Endodermal cell (in vitro differentiated cells): ENCODE measurements at regions not wholly inside any gene's neighbourhood (a gene's known extent, or its start where the extent isn't known, plus 50 kb on each side); places are given as distances from the start of the nearest gene placed in this dataset.

Experiments used
- DNase-seq: peaks from one replicate; pipeline ENCODE4 v3.0.0-alpha.2; 2017
- H3K27ac ChIP-seq: 2 replicates; pipeline ENCODE4 v1.5.1; 2013; ENCODE audit warnings: mild to moderate bottlenecking, low read depth, low read length, moderate library complexity
- H3K27me3 ChIP-seq: 2 replicates; pipeline ENCODE4 v1.6.1; 2013; ENCODE audit warnings: mild to moderate bottlenecking, low read length, moderate library complexity; ENCODE audit not compliant: insufficient read depth, control insufficient read depth, poor library complexity, severe bottlenecking
- H3K36me3 ChIP-seq: 2 replicates; pipeline ENCODE4 v1.7.0; 2013; ENCODE audit warnings: mild to moderate bottlenecking, low read length, moderate library complexity; ENCODE audit not compliant: control insufficient read depth, insufficient read depth
- H3K4me1 ChIP-seq: one replicate; pipeline ENCODE4 v1.7.0; 2013; ENCODE audit warnings: low read length; ENCODE audit not compliant: control insufficient read depth, insufficient read depth
- H3K4me3 ChIP-seq: 2 replicates; pipeline ENCODE4 v1.5.1; 2013; ENCODE audit warnings: mild to moderate bottlenecking, low read length, moderate library complexity
- H3K9ac ChIP-seq: 2 replicates; pipeline ENCODE4 v1.6.1; 2013; ENCODE audit warnings: mild to moderate bottlenecking, low read length, moderate library complexity; ENCODE audit not compliant: poor library complexity, severe bottlenecking; ENCODE audit errors: extremely low read depth
- H3K9me3 ChIP-seq: 2 replicates; pipeline ENCODE4 v1.6.1; 2013; ENCODE audit warnings: mild to moderate bottlenecking, low read length, moderate library complexity; ENCODE audit not compliant: control insufficient read depth
- H3K27ac Mint-ChIP-seq: 2 replicates; pipeline ENCODE4 v1.8.0; 2020; ENCODE audit warnings: mixed read lengths
- H3K27me3 Mint-ChIP-seq: 2 replicates; pipeline ENCODE4 v1.8.0; 2021; ENCODE audit warnings: mild to moderate bottlenecking, mixed read lengths; ENCODE audit not compliant: insufficient read depth
- H3K36me3 Mint-ChIP-seq: 2 replicates; pipeline ENCODE4 v1.8.0; 2020; ENCODE audit warnings: low read depth, mixed read lengths
- H3K4me1 Mint-ChIP-seq: 2 replicates; pipeline ENCODE4 v1.8.0; 2020; ENCODE audit warnings: mixed read lengths
- H3K4me3 Mint-ChIP-seq: 2 replicates; pipeline ENCODE4 v1.8.0; 2020; ENCODE audit warnings: mild to moderate bottlenecking, moderate library complexity, mixed read lengths
- H3K9me3 Mint-ChIP-seq: 2 replicates; pipeline ENCODE4 v1.8.0; 2020; ENCODE audit warnings: mild to moderate bottlenecking, mixed read lengths
- CTCF ChIP-seq: fragments of 200-600 bp; sonication (generic); conservative IDR thresholded peaks from 2 replicates; pipeline ENCODE4 v1.5.0; 2021; ENCODE audit warnings: antibody characterized with exemption, mild to moderate bottlenecking
- WGBS, 2 experiments: methylation state at CpG; one replicate each; pipeline versions ENCODE4 v1.1.5 to v1.1.7; 2013; ENCODE audit warnings: missing lambda C conversion rate in 2 of 2, mixed read lengths in 1 of 2; ENCODE audit not compliant: insufficient coverage in 1 of 2, insufficient read length in 1 of 2; 5-methylcytosine and 5-hydroxymethylcytosine counted together

- H3K27me3 Mint-ChIP-seq, result peaks cover 81% of the 10 kb centered on the region
- peaks cover 5% of the 10 kb centered on the region for H3K9me3 Mint-ChIP-seq
- Histone ChIP-seq H3K9ac (no peak overlapping the region), H3K36me3 (no peaks in the 10 kb centered on the region), H3K4me1 (peaks cover 4% of the 10 kb centered on the region), H3K9me3 (peaks cover 15% of the 10 kb centered on the region), H3K4me3 (no peak overlapping the region), H3K27ac (no peak overlapping the region), H3K27me3 (peaks cover 61% of the 10 kb centered on the region)
- WGBS, 2 experiments, result 50 to 74% methylated on average over 3 to 4 of the region's 4 CpGs
- DNase-seq, result peak; percentile 52
- H3K36me3 Mint-ChIP-seq, result no peaks in the 10 kb centered on the region
- no peak for TF ChIP-seq CTCF
- no peak overlapping the region for H3K27ac Mint-ChIP-seq
- no peak overlapping the region for H3K4me3 Mint-ChIP-seq
- peaks cover 27% of the 10 kb centered on the region for H3K4me1 Mint-ChIP-seq
Measured at GRCh38 chr1:238672262-238672661, 714.1 kb upstream of the CHRM3 start.

- WGBS, 2 experiments, result 80 to 96% methylated on average over 1 to 2 of the region's 2 CpGs
- H3K27ac ChIP-seq, result no peak overlapping the region
- Mint-ChIP-seq H3K4me1 (peaks cover 2% of the 10 kb centered on the region), H3K4me3 (no peak overlapping the region), H3K27ac (no peak overlapping the region), H3K27me3 (peaks cover 39% of the 10 kb centered on the region), H3K36me3 (no peaks in the 10 kb centered on the region), H3K9me3 (no peaks in the 10 kb centered on the region)
- no peaks in the 10 kb centered on the region for H3K27me3 ChIP-seq
- H3K4me3 ChIP-seq, result no peak overlapping the region
- DNase-seq, result no peak
- H3K4me1 ChIP-seq, result no peaks in the 10 kb centered on the region
- H3K36me3 ChIP-seq, result no peaks in the 10 kb centered on the region
- H3K9me3 ChIP-seq, result no peaks in the 10 kb centered on the region
- no peak overlapping the region for H3K9ac ChIP-seq
- no peak for TF ChIP-seq CTCF
Measured at GRCh38 chr1:238664139-238664538, 722.2 kb upstream of the CHRM3 start.

- Mint-ChIP-seq H3K27me3 (peaks cover 11% of the 10 kb centered on the region), H3K9me3 (peaks cover 3% of the 10 kb centered on the region), H3K27ac (no peak overlapping the region), H3K4me1 (no peaks in the 10 kb centered on the region), H3K4me3 (no peak overlapping the region), H3K36me3 (no peaks in the 10 kb centered on the region)
- WGBS, 2 experiments, result 94 to 100% methylated on average over 1 of the region's 1 CpG
- H3K27ac ChIP-seq, result no peak overlapping the region
- H3K4me1 ChIP-seq, result no peaks in the 10 kb centered on the region
- H3K4me3 ChIP-seq, result no peak overlapping the region
- H3K36me3 ChIP-seq, result no peaks in the 10 kb centered on the region
- TF ChIP-seq CTCF, result no peak
- DNase-seq, result no peak
- H3K9ac ChIP-seq, result no peak overlapping the region
- H3K9me3 ChIP-seq, result peaks cover 5% of the 10 kb centered on the region
- no peaks in the 10 kb centered on the region for H3K27me3 ChIP-seq
Measured at GRCh38 chr1:238660849-238661248, 725.5 kb upstream of the CHRM3 start.
